ENCODE measurements at regions not wholly inside any gene's neighbourhood (a gene's known extent, or its start where the extent isn't known, plus 50 kb on each side); places are given as distances from the start of the nearest gene placed in this dataset.
"Not testable (repeated sequence)": the region's sequence is repeated elsewhere in the genome, so short reads cannot be mapped to it uniquely, and the experiment has no call there.

DNA sequence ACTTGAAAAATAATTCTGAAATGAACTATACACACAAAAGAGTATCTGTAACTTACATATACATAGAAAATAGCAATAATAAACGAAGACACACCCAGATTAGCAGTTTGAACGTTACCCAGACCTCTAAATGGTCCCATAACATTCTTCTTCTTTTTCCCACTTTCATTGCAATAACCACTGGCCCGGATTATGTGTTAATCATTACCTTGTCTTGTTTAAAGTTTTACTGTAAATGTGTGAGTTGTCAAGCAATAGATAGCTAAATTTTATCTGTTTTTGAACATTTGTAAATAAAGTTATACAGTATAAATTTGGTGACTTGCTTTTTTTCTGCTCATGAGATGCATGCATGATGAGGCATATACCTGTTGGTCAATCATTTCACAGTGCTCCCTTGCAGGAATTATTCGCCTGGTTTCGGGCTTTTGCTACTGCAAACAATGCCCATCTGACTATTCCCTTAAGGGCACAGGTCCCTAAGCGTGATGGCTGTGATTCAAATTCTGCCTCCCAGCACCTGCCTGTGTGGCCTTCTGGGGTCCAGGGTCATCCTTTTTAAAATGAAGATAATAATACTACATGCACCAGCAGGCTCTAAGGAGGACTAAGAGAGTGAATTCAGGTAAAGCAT lies 66.1 kb downstream of the GADD45G start:
- no peak for DNase-seq (ENCODE audit: extremely low read depth, low read depth, low spot score)

DNA sequence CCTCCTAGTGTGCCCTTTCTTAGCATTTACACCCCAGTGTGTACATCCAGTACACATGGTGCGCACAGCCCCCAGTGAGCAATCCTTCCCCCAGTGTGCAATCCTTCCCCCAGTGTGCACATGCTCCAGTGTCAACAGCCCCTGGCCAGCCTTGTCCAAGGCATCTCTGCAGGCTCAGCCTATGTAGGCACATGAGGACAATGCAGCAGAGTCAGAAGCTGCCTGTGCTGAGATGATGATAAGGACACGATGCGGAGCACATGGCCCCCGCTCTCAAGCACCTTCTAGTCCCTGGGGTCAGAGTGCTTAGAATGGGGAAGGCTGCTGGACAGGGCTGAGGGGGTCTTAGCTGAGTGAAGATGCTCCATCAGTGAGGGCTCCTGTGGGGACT lies 69.8 kb downstream of the GADD45G start:
- DNase-seq (ENCODE audit: extremely low read depth, low read depth, low spot score), result no peak

DNA sequence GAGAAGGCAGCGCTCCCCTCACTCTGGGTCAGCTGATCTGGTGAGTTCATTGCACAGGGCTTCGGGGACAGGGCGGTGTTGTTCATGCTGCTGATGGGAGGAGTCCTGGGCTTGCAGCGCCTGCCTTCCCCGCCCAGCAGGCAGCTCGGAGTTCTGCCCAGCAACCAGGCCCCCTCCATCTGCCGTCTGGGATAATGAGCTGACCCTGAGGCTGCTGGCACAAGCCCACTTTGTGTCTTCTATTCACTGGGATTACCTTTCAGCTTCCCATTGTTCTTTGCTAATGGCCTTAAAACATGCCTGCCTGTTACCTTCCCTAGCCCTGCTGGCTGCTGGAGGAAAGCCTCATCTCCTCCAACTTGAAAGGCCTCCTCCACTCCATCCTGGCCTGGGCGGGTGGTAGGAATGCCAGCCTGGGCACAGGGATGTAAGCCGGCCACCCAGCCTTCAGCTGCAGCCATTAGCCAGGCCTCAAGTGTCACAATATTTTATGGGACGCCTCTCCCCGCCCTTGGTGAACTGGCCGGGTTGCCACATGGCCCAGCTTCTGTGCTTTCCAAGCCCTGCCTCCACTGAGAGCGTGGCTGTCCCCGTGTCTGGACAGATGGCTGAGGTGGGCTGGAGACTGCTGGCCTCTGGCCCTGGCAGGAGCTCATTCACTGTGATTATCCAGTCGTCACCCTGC lies 70.4 kb downstream of the GADD45G start:
- no peak for DNase-seq (ENCODE audit: extremely low read depth, low read depth, low spot score)

DNA sequence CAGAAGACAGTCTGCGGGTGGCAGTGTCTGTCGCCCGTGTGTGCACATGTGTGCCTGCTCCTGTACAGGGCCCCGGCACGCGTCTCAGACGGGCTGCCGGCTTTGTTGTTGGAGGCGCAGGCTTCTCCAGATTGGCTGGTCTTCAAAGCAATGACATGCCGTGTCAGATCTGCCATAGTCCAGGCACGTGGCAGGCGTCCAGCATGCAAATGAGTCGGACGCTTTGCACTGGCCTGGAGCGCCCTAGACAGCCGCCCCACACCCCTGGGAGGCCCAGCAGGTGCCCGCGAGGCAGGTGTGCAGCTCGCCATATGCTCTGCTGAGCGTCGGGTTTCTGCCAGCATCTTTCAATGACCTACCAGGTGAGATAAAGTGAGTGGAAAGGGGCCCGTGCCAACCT lies 71.5 kb downstream of the GADD45G start:
- DNase-seq (ENCODE audit: extremely low read depth, low read depth, low spot score), result no peak

DNA sequence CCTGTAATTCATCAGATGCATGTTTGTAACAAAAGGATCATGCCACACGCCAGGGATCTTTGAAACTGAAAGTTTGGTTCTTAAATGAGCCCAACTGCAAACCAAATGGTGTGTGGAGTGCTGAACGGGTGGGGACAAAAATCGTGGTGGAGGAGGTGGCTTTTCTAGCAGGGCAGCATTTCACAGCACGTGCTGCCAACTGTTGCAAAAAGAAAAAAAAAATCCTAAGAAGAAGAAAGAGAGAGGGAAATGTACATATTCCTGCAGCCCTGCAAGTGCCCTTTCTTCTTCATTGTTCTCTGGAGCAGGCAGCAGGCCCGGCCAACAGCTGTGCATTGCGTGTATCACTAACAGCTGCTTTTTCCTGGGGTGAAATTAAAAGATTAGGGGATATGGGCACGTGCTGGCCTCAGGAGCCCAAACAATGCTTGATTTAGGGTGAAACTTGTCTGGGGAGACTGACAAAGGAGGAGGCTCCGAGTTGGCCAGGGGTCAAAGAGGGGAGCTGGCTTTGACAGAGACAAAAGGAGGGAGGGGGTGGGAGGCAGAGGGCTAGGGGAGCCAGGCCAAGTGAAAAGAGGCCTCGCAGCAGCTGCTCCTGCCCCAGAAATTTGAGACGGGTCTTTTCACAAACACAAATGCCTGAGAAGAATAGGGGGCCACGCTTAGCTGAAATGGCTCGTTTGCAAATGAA lies 73.0 kb downstream of the GADD45G start:
- DNase-seq (ENCODE audit: extremely low read depth, low read depth, low spot score), result no peak

DNA sequence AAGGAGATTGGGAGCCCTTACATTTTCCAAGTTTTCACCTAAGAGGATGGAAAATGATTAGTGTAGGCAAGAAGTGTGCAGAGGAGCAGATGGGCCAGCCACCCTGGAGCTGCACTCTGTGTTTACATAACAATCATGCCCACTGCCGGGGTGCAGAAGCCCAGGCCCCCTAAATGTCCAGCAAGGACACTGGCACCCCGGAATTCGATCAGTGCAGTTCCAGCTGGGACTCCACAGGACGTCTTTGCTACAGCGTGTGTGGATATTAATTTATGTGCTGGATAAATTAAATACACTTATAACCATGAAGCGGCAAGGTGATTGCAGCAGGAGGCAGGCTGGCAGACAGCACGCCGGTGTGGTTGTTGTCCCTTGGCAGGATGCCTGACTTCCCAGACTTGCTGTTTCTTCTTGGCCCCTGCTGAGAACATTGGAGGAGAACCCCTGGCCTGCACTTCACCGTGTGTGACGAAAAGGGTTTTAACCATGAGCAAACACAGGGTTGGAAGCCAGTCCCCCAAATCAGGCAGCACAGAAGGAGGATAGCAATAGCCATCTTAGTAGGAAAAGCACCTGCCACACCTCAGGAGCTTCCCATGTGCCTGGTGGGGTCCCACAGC lies 73.7 kb downstream of the GADD45G start:
- no peak for DNase-seq (ENCODE audit: extremely low read depth, low read depth, low spot score)

DNA sequence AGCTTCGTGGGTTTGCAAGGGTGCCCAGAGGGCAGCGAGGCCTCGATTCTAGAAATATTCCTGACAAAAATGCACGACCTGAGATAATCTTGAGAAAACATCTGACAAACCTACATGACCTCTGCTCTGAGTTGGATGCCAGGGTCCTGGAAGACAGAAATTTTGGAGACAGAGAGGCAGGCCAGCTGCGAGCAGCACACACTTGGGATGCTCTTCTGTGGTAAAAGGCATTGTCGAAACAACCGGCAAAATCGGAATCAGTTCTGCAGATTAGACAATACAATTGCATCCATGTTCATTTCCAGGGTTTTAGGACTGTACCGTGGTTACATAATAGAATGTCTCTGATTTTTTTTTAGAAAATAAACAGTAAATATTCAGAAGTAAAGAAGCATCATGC lies 74.2 kb downstream of the GADD45G start:
- no peak for DNase-seq (ENCODE audit: extremely low read depth, low read depth, low spot score)

DNA sequence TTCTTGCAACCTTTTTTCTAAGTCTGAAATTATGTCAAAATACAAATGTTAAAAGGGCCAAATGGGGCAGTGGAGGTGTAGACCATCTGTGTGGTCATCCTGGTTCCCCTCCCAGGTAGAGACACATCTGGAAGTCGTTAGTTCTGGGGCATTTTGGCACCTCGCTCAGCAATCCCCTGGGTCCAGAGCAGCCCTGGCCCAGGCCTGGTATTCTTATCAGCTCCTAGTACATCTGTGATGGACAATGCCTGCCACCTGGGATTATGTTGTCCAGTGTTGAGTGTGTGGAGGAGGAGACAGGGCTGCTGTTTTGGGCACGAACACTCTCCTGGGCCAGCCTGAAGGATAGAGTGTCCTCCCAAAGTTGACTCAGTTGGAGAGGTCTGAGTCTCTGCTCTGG lies 74.8 kb downstream of the GADD45G start:
- DNase-seq (ENCODE audit: extremely low read depth, low read depth, low spot score), result no peak

DNA sequence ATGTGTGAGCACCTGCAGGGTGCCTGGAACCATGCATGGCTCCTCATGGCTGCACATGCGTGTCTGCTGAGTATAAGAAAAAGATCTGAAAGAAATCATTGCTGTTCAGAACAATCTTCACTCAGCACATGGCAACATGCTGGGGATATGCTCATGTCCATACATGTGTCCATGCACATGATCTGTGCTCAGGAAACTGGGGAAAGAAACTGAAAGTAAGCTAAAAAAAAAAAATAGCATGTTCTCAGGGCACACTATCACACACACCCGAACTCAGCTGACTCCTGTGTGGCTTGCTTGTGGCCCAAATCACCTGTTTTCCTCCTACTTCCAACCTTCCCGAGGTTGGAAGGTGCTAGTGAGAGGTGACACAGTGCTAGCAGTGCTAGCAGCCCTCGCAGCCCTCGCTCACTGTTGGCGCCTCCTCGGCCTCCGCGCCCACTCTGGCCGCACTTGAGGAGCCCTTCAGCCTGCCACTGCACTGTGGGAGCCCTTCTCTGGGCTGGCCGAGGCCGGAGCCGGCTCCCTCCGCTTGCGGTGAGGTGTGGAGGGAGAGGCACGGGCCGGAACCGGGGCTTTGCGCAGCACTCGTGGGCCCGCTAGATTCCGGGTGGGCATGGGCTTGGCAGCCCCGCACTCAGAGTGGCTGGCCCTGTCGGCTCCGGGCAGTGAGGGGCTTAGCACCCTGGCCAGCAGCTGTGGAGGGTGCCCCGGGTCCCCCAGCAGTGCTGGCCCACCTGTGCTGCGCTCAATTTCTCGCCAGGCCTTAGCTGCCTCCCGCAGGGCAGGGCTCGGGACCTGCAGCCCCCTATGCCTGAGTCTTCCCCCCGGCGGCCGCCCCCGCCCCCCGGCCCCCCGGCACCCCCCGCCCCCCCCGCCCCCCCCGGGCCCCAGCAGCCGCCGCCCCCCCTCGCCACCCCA lies 76.0 kb downstream of the GADD45G start:
- DNase-seq (ENCODE audit: extremely low read depth, low read depth, low spot score), result no peak

DNA sequence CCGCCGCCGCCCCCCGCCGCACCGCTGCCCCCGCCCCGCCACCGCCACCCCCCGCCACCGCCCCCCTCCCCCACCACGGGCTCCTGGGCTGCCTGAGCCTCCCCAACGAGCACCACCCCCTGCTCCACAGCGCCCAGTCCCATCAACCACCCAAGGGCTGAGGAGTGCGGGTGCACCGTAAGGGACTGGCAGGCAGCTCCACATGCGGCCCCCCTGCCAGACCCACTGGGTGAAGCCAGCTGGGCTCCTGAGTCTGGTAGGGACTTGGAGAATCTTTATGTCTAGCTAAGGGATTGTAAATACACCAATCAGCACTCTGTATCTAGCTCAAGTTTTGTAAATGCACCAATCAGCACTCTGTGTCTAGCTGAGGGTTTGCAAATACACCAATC lies 76.7 kb downstream of the GADD45G start:
- DNase-seq (ENCODE audit: extremely low read depth, low read depth, low spot score), result not testable (repeated sequence)

DNA sequence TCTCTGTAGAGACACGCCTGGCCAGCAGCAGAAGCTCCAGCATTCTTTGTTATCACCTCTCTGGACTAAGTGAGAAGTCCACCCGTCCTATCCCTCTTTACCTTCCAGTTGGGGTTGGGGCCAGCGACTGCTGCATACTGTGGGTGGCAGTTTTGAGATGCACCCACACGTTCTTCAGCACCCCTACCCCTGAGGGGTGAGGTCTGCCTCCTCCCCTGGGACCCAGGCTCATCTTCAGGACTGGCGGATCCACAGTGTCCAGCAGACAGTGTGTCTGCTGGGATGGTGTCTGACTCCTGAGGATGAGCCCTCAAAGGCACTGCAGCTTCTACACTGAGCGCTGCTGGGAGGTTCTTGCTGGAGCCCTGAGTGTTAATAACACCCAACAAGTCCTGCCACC lies 78.8 kb downstream of the GADD45G start:
- DNase-seq (ENCODE audit: extremely low read depth, low read depth, low spot score), result no peak

DNA sequence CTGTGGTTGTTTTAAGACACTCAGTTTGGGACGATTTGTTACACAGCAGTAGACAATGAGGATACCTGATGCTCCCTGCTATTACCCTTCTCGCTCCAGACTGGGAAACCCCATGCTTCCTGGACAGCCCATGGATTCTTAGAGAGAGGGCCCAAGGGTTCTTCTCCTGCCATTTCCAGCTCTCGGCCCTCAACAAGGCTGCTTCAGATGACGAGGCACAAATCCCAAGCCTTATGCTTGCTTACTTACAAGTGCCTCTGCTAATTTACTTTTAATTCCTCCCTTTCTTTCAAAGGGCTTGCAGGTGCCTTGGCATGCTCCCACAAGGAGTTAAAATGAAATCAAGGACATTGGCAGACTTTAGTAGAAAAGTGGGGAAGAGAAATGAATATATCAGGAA lies 79.4 kb downstream of the GADD45G start:
- no peak for DNase-seq (ENCODE audit: extremely low read depth, low read depth, low spot score)

DNA sequence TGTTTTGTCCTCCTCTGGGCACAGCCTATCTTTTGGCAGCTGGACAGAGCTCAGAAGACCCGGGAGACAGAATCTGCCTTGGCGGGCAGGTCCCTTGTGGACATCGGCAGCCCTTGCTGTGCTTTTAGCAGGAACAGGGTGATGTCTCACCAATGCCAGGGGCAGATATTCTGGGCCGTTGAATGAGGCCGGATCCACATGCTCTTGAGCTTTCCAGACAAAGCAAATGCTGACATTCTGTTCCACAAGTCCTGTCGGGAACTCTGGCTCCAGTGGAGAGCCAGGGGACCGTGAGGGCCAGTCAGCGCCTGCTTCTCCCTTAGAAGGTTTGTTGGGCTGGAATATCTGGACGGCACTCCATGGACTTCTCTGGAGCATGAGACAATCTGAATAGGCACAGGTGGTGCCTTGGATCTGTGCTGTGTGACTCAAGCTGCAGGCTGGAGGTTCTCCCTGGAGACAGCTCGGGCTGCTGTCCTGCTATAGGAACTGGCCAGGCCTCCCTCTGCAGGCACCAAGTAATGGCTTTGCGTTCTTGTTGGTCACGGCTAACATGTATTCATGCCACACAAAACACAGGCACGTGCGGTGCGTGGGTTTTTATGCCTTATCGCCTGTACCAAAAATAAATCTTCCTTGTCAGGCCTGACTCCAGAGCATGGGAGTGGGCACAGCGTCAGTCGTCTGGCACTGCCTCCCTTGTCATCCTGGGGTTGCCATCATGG lies 80.3 kb downstream of the GADD45G start:
- DNase-seq (ENCODE audit: extremely low read depth, low read depth, low spot score), result no peak

DNA sequence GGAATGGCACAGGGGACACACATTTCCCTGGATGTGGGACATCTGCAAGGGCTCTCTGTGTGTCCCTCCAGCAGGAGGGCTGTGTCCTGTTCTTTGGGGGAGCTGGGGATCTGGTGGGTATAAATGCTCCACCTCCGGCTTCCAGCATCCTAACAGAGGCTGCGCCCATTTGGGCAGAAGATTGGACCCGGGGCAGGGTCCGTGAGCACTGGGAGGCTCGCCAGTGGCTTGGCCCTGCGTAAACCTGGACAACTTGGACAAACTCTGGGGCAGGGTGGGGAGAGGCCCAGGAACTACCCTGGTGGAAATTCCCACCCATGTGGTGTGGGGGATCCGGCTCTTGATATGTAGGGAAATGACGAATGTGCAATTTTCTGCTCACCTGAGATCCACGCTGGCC lies 80.9 kb downstream of the GADD45G start:
- no peak for DNase-seq (ENCODE audit: extremely low read depth, low read depth, low spot score)

DNA sequence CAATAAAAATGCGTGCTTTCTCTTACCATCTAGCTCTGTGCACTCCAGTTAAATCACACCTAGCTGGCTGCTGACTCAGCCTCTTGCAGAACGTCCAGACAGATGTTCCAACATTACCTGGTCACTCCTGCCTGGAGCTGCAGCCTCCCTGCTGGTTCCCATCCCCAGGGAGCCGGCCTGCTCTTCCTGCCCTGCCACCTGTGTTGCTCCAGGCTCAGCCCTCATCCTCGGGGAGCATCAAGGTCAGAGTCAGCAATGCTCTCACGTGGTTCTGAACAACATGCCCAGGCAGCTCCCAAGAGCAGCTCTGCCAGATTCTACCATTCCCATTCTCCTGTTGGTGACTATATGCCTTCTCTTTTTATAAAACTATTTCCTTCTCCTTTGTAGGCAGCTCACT lies 81.3 kb downstream of the GADD45G start:
- DNase-seq (ENCODE audit: extremely low read depth, low read depth, low spot score), result no peak

DNA sequence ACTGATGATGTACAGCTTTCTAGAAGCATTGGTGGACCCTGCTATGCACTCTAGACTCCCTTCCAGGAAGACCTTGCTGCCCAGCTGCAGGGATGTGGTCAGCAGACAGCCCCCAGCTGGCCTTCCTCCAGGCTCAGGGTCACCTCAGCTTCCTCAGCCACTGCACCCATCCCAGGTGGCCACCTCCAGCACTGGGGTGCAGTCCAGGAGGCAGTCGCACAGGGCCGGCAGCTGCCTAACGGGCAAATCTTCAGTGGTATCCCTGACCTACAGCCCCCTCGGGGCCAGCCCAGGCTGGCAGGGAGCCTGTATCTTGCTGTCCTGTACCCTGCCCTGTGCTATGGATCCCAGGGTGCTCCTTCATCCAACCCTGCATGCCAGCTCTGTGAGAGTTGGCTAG lies 81.8 kb downstream of the GADD45G start:
- no peak for DNase-seq (ENCODE audit: extremely low read depth, low read depth, low spot score)

DNA sequence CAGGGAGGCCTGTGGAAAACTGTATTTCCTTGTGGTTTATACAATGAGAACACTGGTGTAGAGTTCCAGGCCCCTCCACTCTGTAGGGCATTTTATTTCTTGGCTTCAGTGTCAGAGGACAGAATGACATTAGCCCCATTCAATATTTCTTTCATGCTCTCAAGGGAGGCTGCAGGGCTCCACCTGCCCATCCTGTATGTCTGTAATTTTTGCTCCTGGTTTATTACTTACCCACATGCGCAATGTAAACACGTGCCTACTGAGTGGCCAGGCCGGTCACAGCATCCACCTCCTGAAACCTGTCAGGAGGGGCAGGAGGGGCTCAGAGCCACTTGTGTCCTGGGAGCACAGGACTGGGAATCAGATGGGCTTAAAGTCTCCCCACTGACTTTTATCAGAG lies 82.4 kb downstream of the GADD45G start:
- DNase-seq (ENCODE audit: extremely low read depth, low read depth, low spot score), result no peak

DNA sequence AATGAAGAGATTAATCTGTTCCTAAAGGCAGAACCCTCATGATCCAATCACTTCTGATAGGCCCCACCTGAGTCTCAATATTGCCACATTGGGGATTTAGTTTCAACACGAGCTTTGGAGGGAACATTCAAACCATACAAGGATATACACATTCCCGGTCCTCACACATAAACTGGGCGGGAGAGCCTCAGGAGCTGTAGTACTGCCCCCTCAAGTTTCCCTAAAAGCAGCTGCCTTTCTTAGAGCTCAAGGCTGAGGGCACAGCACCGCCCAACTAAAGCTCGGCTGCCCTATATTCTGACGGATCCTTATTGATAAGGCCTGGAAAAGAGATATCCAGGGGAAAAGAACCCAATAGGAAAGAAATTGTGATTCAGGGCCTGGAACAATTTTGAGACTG lies 83.0 kb downstream of the GADD45G start:
- no peak for DNase-seq (ENCODE audit: extremely low read depth, low read depth, low spot score)

DNA sequence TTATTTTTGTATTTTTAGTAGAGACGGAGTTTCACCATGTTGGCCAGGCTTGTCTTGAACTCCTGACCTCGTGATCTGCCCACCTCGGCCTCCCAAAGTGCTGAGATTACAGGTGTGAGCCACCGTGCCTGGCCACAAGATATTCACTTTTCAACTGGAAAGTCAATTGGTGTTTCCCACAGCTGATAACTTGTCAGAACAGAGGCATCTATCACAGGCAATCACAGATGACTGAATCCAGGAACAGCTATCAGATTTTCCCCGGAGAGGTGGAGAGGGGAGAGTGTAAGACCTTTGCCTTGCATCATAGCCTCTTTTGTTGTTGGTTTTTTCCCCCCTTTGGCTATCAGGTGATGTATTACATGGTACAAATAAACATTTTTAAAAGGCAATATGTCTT lies 84.5 kb downstream of the GADD45G start:
- not testable (repeated sequence) for DNase-seq (ENCODE audit: extremely low read depth, low read depth, low spot score)

DNA sequence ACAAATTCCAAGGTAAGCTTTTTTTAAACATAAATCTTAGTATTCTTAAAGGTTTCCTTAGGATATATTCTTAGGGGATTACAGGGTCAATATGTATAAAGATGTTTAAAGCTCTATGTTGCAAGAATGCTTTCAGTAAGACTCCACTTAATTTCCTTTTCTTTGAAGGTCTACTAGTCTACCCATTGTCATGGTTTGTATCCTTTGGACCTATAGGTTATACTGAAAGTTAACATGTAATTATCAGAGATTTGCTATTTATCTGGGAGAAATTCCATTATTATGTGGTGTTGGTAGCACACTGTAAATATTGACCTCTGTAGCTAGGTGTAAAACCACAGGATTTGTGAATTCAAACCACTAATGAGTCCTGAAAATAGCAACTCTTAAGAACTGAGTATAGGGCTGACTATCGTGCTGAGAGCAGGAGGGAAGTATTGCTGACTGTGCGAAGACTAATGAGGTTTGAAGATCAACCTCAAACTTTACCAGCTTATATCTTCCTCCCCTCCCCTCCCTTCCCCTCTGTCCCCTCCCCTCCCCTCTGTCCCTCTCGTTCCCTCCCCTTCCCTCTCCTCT lies 85.6 kb downstream of the GADD45G start:
- no peak for DNase-seq (ENCODE audit: extremely low read depth, low read depth, low spot score)

Data from glomerular endothelial cell (primary cell).